HepG2 (cell line): ENCODE measurements at regions not wholly inside any gene's neighbourhood (a gene's known extent, or its start where the extent isn't known, plus 50 kb on each side); places are given as distances from the start of the nearest gene placed in this dataset.

Experiments
- CEBPB ChIP-seq: IDR thresholded peaks from 2 replicates; pipeline ENCODE4 v1.6.1; 2011; ENCODE audit warnings: low read depth, low read length, improper control_type of control experiment, borderline replicate concordance
- EP300 ChIP-seq, 3 experiments: sonication (generic) in 1 of 3; formaldehyde crosslinking in 1 of 3; IDR thresholded peaks; 2 replicates each; pipeline versions ENCODE4 v1.5.1 to v1.6.1; 2011 to 2020; ENCODE audit warnings: low read depth in 2 of 3, low read length in 2 of 3, borderline replicate concordance in 1 of 3, improper control_type of control experiment in 1 of 3, mild to moderate bottlenecking in 1 of 3, missing genetic modification reagents in 1 of 3, moderate library complexity in 1 of 3
- ESRRA ChIP-seq: sonication (generic); formaldehyde crosslinking; IDR thresholded peaks from 2 replicates; pipeline ENCODE4 v1.5.1; 2020; ENCODE audit warnings: mild to moderate bottlenecking, low read depth, missing genetic modification reagents
- HMG20B ChIP-seq: conservative IDR thresholded peaks from 2 replicates; pipeline ENCODE4 v1.6.1; 2016; ENCODE audit warnings: missing genetic modification reagents, missing compliant biosample characterization
- IRF1 ChIP-seq: sonication (generic); formaldehyde crosslinking; IDR thresholded peaks from 2 replicates; pipeline ENCODE4 v1.4.0; 2020; ENCODE audit warnings: low read depth, mild to moderate bottlenecking, missing genetic modification reagents
- MAX ChIP-seq: IDR thresholded peaks from 2 replicates; pipeline ENCODE4 v1.6.1; 2012; ENCODE audit warnings: inconsistent platforms
- MED1 ChIP-seq: sonication (generic); formaldehyde crosslinking; IDR thresholded peaks from 2 replicates; pipeline ENCODE4 v1.4.0; 2020; ENCODE audit warnings: missing genetic modification reagents
- POLR2AphosphoS5 ChIP-seq: IDR thresholded peaks from 2 replicates; pipeline ENCODE4 v1.6.1; 2012; ENCODE audit warnings: low read depth, low read length
- SIN3A ChIP-seq: IDR thresholded peaks from 2 replicates; pipeline ENCODE4 v1.6.1; 2011; ENCODE audit warnings: low read depth, mild to moderate bottlenecking, control low read depth, low read length, borderline replicate concordance
- TARDBP ChIP-seq: sonication (generic); formaldehyde crosslinking; IDR thresholded peaks from 2 replicates; pipeline ENCODE4 v1.8.0; 2022; ENCODE audit warnings: mild to moderate bottlenecking, missing genetic modification reagents
- TMF1 ChIP-seq: sonication (generic); formaldehyde crosslinking; IDR thresholded peaks from 2 replicates; pipeline ENCODE4 v1.8.1; 2022; ENCODE audit warnings: low read depth, missing genetic modification reagents
- ZBTB8A ChIP-seq: sonication (generic); formaldehyde crosslinking; IDR thresholded peaks from 2 replicates; pipeline ENCODE4 v1.4.0; 2020; ENCODE audit warnings: mild to moderate bottlenecking, low read depth, missing genetic modification reagents, borderline replicate concordance
- ZNF350 ChIP-seq: sonication (generic); formaldehyde crosslinking; IDR thresholded peaks from 2 replicates; pipeline ENCODE4 v1.4.0; 2020; ENCODE audit warnings: mild to moderate bottlenecking, low read depth, missing genetic modification reagents, borderline replicate concordance
- ZNF383 ChIP-seq: sonication (generic); formaldehyde crosslinking; IDR thresholded peaks from 2 replicates; pipeline ENCODE4 v1.4.0; 2020; ENCODE audit warnings: missing genetic modification reagents, mild to moderate bottlenecking, borderline replicate concordance

GRCh38 chr5:91472631-91473030 lies 89.5 kb upstream of the ARRDC3 start:
- no peak for TF ChIP-seq TMF1
- TF ChIP-seq EP300 (IDR thresholded peaks at IDR 0.05; ENCODE audit: low read depth in 2 of 2, low read length in 2 of 2): no peak
- no peak for TF ChIP-seq EP300 (CRISPR knock-in tag; IDR thresholded peaks at IDR 0.05; ENCODE audit: borderline replicate concordance)
- no peak for TF ChIP-seq ZNF383 (CRISPR knock-in tag)
- no peak for TF ChIP-seq CEBPB
- TF ChIP-seq ZBTB8A (CRISPR knock-in tag): no peak
- TF ChIP-seq ZNF350 (CRISPR knock-in tag): no peak
- no peak for TF ChIP-seq POLR2AphosphoS5
- TF ChIP-seq SIN3A: no peak
- TF ChIP-seq HMG20B: no peak
- TF ChIP-seq MAX: no peak
- TF ChIP-seq ESRRA (CRISPR knock-in tag): no peak
- no peak for TF ChIP-seq IRF1 (CRISPR knock-in tag)
- TF ChIP-seq MED1 (CRISPR knock-in tag): no peak
- TF ChIP-seq TARDBP: no peak
